ENCODE measurements at regions not wholly inside any gene's neighbourhood (a gene's known extent, or its start where the extent isn't known, plus 50 kb on each side); places are given as distances from the start of the nearest gene placed in this dataset.

GRCh38 chr10:28903063-28903462 is 225.7 kb downstream of the BAMBI start:
- CTCF ChIA-PET, result interaction anchor here (0.6 kb wide), 1 partner anchor 54 kb away, joined by 3 read pairs; no protein-coding TSS in a partner anchor
- Histone ChIP-seq H3K4me3 (ENCODE audit: low read depth, low read length) (no peak overlapping the region), H3K9me3 (ENCODE audit: control insufficient read depth, insufficient read depth, low read depth, low read length) (no peaks in the 10 kb centered on the region), H3K27ac (ENCODE audit: extremely low read depth, low read depth, low read length) (no peak overlapping the region), H3K36me3 (ENCODE audit: control insufficient read depth in 2 of 2, insufficient read depth in 1 of 2, low read length in 2 of 2) (no peaks in the 10 kb centered on the region), H3K4me1 (ENCODE audit: control insufficient read depth, insufficient read depth, low read length) (peaks cover 10% of the 10 kb centered on the region)
- POLR2A ChIA-PET, result no interaction called here
- TF ChIP-seq ZNF140 (tag by site-specific recombination; IDR thresholded peaks at IDR 0.05), result no peak
- TF ChIP-seq, protein P1, sequence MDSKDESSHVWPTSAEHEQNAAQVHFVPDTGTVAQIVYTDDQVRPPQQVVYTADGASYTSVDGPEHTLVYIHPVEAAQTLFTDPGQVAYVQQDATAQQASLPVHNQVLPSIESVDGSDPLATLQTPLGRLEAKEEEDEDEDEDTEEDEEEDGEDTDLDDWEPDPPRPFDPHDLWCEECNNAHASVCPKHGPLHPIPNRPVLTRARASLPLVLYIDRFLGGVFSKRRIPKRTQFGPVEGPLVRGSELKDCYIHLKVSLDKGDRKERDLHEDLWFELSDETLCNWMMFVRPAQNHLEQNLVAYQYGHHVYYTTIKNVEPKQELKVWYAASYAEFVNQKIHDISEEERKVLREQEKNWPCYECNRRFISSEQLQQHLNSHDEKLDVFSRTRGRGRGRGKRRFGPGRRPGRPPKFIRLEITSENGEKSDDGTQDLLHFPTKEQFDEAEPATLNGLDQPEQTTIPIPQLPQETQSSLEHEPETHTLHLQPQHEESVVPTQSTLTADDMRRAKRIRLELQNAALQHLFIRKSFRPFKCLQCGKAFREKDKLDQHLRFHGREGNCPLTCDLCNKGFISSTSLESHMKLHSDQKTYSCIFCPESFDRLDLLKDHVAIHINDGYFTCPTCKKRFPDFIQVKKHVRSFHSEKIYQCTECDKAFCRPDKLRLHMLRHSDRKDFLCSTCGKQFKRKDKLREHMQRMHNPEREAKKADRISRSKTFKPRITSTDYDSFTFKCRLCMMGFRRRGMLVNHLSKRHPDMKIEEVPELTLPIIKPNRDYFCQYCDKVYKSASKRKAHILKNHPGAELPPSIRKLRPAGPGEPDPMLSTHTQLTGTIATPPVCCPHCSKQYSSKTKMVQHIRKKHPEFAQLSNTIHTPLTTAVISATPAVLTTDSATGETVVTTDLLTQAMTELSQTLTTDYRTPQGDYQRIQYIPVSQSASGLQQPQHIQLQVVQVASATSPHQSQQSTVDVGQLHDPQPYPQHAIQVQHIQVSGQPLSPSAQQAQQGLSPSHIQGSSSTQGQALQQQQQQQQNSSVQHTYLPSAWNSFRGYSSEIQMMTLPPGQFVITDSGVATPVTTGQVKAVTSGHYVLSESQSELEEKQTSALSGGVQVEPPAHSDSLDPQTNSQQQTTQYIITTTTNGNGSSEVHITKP (tag by site-specific recombination; IDR thresholded peaks at IDR 0.05), result peak; percentile 29; the same call in 1 of the 2 replicates

- POLR2A ChIA-PET, result interaction anchor here (0.6 kb wide), 1 partner anchor 885 kb away, joined by 4 read pairs; no protein-coding TSS in a partner anchor
- CTCF ChIA-PET, result interaction anchor here (0.6 to 1.0 kb wide), 5 partner anchors 13 to 276 kb away, joined by 3 read pairs; no protein-coding TSS in a partner anchor
- H3K27ac ChIP-seq (ENCODE audit: extremely low read depth, low read depth, low read length), result no peak overlapping the region
Observed at GRCh38 chr10:28903736-28904135, 226.4 kb downstream of the BAMBI start.

DNA sequence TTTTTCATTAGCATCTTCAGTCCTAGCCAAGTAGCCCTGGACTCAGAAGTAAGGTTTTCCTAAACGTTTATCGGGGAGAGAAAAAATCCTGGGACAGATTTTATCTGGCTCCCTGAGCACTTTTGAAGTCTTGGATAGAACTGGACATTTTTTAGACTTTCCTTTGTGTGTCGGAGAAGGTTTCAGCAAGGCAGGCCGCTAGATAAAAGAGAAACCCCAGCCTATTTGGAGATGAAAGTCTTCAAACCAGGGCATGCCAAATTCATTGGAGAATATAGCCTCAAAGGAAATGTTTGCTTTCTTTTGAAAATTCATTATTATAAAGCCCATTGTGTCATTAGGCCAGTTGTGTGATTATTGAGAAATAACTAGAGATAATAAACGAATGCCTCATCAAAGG is 228.1 kb downstream of the BAMBI start:
- no peak for TF ChIP-seq ZNF639 (tag by site-specific recombination; IDR thresholded peaks at IDR 0.05)
- TF ChIP-seq ZNF629 (tag by site-specific recombination; IDR thresholded peaks at IDR 0.05), result no peak
- TF ChIP-seq ZNF16 (tag by site-specific recombination; IDR thresholded peaks at IDR 0.05; ENCODE audit: low read depth), result no peak
- no peak for TF ChIP-seq ZNF398 (tag by site-specific recombination; IDR thresholded peaks at IDR 0.05)
- TF ChIP-seq EGR2 (tag by site-specific recombination; IDR thresholded peaks at IDR 0.05; ENCODE audit: low read depth), result no peak
- TF ChIP-seq TCF7L2 (IDR thresholded peaks at IDR 0.05; ENCODE audit: borderline replicate concordance, low read depth, low read length), result no peak
- TF ChIP-seq, protein P2, sequence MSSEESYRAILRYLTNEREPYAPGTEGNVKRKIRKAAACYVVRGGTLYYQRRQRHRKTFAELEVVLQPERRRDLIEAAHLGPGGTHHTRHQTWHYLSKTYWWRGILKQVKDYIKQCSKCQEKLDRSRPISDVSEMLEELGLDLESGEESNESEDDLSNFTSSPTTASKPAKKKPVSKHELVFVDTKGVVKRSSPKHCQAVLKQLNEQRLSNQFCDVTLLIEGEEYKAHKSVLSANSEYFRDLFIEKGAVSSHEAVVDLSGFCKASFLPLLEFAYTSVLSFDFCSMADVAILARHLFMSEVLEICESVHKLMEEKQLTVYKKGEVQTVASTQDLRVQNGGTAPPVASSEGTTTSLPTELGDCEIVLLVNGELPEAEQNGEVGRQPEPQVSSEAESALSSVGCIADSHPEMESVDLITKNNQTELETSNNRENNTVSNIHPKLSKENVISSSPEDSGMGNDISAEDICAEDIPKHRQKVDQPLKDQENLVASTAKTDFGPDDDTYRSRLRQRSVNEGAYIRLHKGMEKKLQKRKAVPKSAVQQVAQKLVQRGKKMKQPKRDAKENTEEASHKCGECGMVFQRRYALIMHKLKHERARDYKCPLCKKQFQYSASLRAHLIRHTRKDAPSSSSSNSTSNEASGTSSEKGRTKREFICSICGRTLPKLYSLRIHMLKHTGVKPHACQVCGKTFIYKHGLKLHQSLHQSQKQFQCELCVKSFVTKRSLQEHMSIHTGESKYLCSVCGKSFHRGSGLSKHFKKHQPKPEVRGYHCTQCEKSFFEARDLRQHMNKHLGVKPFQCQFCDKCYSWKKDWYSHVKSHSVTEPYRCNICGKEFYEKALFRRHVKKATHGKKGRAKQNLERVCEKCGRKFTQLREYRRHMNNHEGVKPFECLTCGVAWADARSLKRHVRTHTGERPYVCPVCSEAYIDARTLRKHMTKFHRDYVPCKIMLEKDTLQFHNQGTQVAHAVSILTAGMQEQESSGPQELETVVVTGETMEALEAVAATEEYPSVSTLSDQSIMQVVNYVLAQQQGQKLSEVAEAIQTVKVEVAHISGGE (tag by site-specific recombination; conservative IDR thresholded peaks at IDR 0.05; ENCODE audit: low read depth), result no peak
- H3K4me3 ChIP-seq (ENCODE audit: low read depth, low read length), result no peak overlapping the region
- POLR2A ChIA-PET, result no interaction called here

More at GRCh38 chr10:28903736-28904135, 226.4 kb downstream of the BAMBI start:
- no peaks in the 10 kb centered on the region for H3K9me3 ChIP-seq (ENCODE audit: control insufficient read depth, insufficient read depth, low read depth, low read length)
- H3K4me1 ChIP-seq (ENCODE audit: control insufficient read depth, insufficient read depth, low read length), result peaks cover 10% of the 10 kb centered on the region
- TF ChIP-seq ZBTB21 (tag by site-specific recombination; IDR thresholded peaks at IDR 0.05) (no peak), ZNF785 (tag by site-specific recombination; IDR thresholded peaks at IDR 0.05) (no peak), KLF1 (tag by site-specific recombination; IDR thresholded peaks at IDR 0.05) (no peak), ZNF510 (tag by site-specific recombination; IDR thresholded peaks at IDR 0.05; ENCODE audit: insufficient replicate concordance) (no peak), ZNF571 (tag by site-specific recombination; IDR thresholded peaks at IDR 0.05) (no peak)
- H3K36me3 ChIP-seq (ENCODE audit: control insufficient read depth in 2 of 2, insufficient read depth in 1 of 2, low read length in 2 of 2), result no peaks in the 10 kb centered on the region
- H3K4me3 ChIP-seq (ENCODE audit: low read depth, low read length), result no peak overlapping the region

More for the DNA sequence above, 228.1 kb downstream of the BAMBI start:
- Histone ChIP-seq H3K36me3 (ENCODE audit: control insufficient read depth in 2 of 2, insufficient read depth in 1 of 2, low read length in 2 of 2) (no peaks in the 10 kb centered on the region), H3K9me3 (ENCODE audit: control insufficient read depth, insufficient read depth, low read depth, low read length) (no peaks in the 10 kb centered on the region), H3K27ac (ENCODE audit: extremely low read depth, low read depth, low read length) (no peak overlapping the region), H3K4me1 (ENCODE audit: control insufficient read depth, insufficient read depth, low read length) (peaks cover 10% of the 10 kb centered on the region)
- CTCF ChIA-PET, result no interaction called here
